Nephron progenitor cell (in vitro differentiated cells): ENCODE measurements at regions not wholly inside any gene's neighbourhood (a gene's known extent, or its start where the extent isn't known, plus 50 kb on each side); places are given as distances from the start of the nearest gene placed in this dataset.

Experiments
- DNase-seq: peaks from one replicate; pipeline ENCODE4 v3.0.0; 2021
- H3K27ac Mint-ChIP-seq: 2 replicates; pipeline ENCODE4 v1.8.0; 2021; ENCODE audit warnings: mild to moderate bottlenecking, moderate library complexity, mixed read lengths
- H3K27me3 Mint-ChIP-seq: 2 replicates; pipeline ENCODE4 v1.8.0; 2021; ENCODE audit warnings: mild to moderate bottlenecking, low read depth, mixed read lengths; ENCODE audit not compliant: poor library complexity
- H3K36me3 Mint-ChIP-seq: 2 replicates; pipeline ENCODE4 v1.8.0; 2021; ENCODE audit warnings: low read depth, mixed read lengths
- H3K4me1 Mint-ChIP-seq: 2 replicates; pipeline ENCODE4 v1.8.0; 2021; ENCODE audit warnings: mixed read lengths
- H3K4me3 Mint-ChIP-seq: 2 replicates; pipeline ENCODE4 v1.8.0; 2021; ENCODE audit warnings: mild to moderate bottlenecking, moderate library complexity, mixed read lengths
- H3K9me3 Mint-ChIP-seq: 2 replicates; pipeline ENCODE4 v1.8.0; 2021; ENCODE audit warnings: mild to moderate bottlenecking, moderate library complexity, mixed read lengths
- TF ChIP-seq, protein P1 (sequence below): fragments of 200-600 bp; sonication (generic); IDR thresholded peaks from 2 replicates; pipeline ENCODE4 v1.5.0; 2021; ENCODE audit warnings: antibody characterized with exemption

DNA sequence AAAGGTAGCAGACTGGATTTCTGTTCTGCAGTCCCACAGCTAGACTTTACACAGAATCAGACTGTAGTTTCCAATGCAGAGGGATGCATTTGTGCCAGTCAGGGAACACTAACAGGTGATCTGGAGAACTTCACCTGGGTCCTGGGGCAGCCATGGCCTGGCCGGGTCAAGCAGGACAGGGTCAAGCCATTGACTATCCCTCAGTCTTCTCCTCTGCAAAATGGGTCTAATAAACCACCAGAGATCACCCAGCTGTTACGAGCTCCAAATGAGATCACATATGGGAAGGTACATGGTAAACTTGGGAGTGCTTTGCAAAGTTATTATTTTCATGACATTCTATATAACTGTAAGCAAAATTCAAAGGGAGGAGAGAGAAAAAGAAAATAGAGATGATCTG, 294.1 kb downstream of the CDCA7 start:
- Mint-ChIP-seq H3K4me1 (peaks cover 23% of the 10 kb centered on the region), H3K27ac (no peak overlapping the region), H3K4me3 (no peak overlapping the region), H3K9me3 (peaks cover 6% of the 10 kb centered on the region), H3K36me3 (no peaks in the 10 kb centered on the region), H3K27me3 (peaks cover 15% of the 10 kb centered on the region)
- TF ChIP-seq, protein P1, sequence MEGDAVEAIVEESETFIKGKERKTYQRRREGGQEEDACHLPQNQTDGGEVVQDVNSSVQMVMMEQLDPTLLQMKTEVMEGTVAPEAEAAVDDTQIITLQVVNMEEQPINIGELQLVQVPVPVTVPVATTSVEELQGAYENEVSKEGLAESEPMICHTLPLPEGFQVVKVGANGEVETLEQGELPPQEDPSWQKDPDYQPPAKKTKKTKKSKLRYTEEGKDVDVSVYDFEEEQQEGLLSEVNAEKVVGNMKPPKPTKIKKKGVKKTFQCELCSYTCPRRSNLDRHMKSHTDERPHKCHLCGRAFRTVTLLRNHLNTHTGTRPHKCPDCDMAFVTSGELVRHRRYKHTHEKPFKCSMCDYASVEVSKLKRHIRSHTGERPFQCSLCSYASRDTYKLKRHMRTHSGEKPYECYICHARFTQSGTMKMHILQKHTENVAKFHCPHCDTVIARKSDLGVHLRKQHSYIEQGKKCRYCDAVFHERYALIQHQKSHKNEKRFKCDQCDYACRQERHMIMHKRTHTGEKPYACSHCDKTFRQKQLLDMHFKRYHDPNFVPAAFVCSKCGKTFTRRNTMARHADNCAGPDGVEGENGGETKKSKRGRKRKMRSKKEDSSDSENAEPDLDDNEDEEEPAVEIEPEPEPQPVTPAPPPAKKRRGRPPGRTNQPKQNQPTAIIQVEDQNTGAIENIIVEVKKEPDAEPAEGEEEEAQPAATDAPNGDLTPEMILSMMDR = no peak
- no peak for DNase-seq

DNA sequence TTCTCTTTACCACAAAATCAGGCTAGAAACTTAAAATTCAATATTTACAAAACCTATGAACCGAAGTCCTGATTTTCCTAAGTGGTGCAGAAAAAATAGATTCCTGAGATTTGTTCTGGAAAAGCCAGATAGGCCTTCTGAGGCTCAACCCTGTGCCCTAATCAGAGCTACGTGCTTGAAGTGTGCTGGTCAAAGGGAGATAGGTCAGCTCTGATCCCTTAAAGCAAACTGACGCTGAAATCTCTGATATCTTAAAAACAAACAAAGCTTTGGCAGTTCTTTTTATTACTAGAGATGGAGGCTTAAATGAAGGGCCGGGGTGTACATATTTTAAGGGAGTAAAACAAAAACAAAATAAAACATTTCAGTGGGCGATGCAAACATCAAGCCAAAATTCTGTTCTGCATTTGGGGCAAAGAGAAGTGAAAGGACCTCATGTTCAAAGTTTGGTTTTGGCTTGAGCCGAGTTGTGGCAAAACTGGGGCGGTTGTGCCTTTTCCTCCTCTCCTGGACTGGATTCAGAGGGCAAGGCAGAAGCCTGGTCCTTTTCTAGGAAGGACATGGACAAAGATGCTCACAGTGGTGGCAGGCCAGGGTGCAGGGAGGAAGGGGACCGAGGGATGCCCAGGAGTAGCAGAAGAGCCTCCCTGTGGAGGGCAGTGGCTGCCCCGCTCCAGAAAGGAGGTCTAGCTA, 295.0 kb downstream of the CDCA7 start:
- Mint-ChIP-seq H3K36me3 (no peaks in the 10 kb centered on the region), H3K4me1 (peaks cover 32% of the 10 kb centered on the region), H3K27me3 (peaks cover 18% of the 10 kb centered on the region), H3K4me3 (no peak overlapping the region), H3K27ac (no peak overlapping the region), H3K9me3 (peaks cover 6% of the 10 kb centered on the region)
- no peak for DNase-seq
- TF ChIP-seq, protein P1 = no peak

DNA sequence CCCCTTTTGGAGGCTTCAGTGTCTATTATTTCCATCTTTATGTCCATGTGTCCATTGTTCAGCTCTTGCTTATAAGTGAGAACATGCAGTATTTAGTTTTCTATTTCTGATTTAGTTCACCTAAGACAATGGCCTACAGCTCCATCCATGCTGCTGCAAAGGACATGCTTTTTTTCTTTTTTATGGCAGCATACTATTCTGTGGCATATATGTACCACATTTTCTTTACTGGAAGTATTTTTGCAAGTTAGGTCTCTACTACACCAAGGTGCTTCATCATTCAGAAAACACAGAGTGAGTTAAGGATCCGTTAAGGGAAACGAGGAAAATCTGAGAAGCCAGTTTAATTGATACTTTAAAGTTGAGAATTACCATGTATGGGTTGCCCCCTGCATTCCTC, 297.2 kb downstream of the CDCA7 start:
- Mint-ChIP-seq H3K4me3 (no peak overlapping the region), H3K27me3 (peaks cover 15% of the 10 kb centered on the region), H3K4me1 (peaks cover 42% of the 10 kb centered on the region), H3K36me3 (no peaks in the 10 kb centered on the region), H3K9me3 (peaks cover 6% of the 10 kb centered on the region), H3K27ac (no peak overlapping the region)
- TF ChIP-seq, protein P1 = no peak
- no peak for DNase-seq

DNA sequence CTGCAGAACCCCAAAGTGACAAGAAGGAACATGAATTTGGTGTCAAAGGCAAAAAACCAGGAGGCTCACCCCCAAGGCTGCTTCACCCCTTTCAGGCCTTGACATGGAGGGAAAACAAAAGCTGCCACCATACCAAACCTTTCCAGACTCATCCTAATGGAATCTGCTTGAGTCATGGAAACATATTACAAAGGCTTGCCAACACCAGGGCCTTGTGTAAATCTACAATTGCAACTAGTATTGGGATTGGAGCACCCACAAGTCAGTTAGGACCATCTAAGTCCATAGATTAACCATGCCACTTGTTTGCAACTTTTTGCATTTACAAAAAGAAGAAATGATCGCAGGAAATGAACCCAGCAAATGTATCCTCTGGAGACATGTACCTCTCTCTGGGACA, 297.6 kb downstream of the CDCA7 start:
- Mint-ChIP-seq H3K4me1 (peaks cover 42% of the 10 kb centered on the region), H3K4me3 (no peak overlapping the region), H3K9me3 (peaks cover 6% of the 10 kb centered on the region), H3K27me3 (peaks cover 18% of the 10 kb centered on the region), H3K27ac (no peak overlapping the region), H3K36me3 (no peaks in the 10 kb centered on the region)
- DNase-seq = no peak
- TF ChIP-seq, protein P1 = no peak

DNA sequence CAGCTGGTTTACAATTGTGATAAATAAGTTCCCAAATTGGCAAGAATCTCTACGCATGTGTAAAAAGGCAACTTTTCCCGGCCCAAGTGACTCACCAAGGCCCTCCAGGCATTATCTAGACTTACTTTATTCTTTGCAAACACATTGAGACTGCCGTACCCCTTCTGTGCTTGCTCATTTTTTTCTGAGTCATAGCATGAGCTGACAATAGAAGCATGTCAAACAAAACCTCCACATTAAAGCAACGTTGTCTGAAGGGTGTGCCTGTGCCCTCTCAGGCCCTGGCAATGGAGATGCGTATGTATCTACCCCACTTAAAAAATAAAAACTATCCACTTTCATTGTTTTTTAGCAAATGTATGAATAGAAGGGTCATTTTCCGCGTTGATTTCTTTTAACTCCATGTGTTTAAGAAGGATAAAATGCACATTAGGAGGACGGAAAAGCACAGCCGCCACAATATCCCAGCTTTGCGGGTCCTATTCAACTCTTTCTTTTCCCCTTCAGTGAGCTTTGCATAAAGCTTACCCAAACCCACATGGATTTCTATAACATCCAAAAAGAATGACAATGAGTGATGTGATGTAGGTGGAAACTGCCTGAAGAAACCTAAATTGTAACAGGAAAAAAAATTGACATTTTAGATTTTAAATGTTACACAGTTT, 298.2 kb downstream of the CDCA7 start:
- Mint-ChIP-seq H3K9me3 (peaks cover 6% of the 10 kb centered on the region), H3K36me3 (no peaks in the 10 kb centered on the region), H3K4me3 (no peak overlapping the region), H3K4me1 (peaks cover 38% of the 10 kb centered on the region), H3K27ac (peak overlapping the region; percentile 38), H3K27me3 (peaks cover 18% of the 10 kb centered on the region)
- no peak for DNase-seq
- TF ChIP-seq, protein P1 = no peak

DNA sequence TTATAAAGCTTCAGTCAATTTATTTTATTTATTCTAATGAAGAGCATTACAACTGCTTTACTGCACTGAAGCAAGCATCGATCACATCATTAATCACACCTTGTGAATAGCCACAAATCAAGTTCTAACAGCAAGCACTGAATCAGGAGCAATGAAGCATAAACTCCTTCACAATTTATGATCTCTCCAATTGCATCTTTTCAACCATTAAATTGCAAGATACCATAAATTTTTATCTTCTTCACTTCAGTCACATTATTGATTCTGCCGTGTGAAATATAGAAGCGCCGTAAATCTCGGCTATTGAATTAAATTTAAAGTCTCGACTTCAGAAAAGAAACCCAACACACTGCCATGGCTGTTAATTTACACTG, 298.7 kb downstream of the CDCA7 start:
- Mint-ChIP-seq H3K36me3 (no peaks in the 10 kb centered on the region), H3K27me3 (peaks cover 18% of the 10 kb centered on the region), H3K4me3 (no peak overlapping the region), H3K27ac (peak overlapping the region; percentile 25), H3K9me3 (peaks cover 6% of the 10 kb centered on the region), H3K4me1 (peaks cover 33% of the 10 kb centered on the region)
- TF ChIP-seq, protein P1 = no peak
- DNase-seq = no peak
